Embryonic facial prominence (tissue), 1 donor: ENCODE measurements at regions not wholly inside any gene's neighbourhood (a gene's known extent, or its start where the extent isn't known, plus 50 kb on each side); places are given as distances from the start of the nearest gene placed in this dataset.

Source experiments
- DNase-seq: peaks from one replicate; pipeline ENCODE4 v3.0.0-alpha.2; 2016; ENCODE audit errors: extremely low spot score

GRCh38 chr17:77501751-77502625, 361.2 kb downstream of the SEC14L1 start:
- DNase-seq = no peak

- no peak for DNase-seq
These were observed 362.0 kb downstream of the SEC14L1 start for GRCh38 chr17:77502626-77503292.

- DNase-seq = no peak
These were observed 362.5 kb downstream of the SEC14L1 start for GRCh38 chr17:77503293-77503655.

- DNase-seq = no peak
These were observed 363.3 kb downstream of the SEC14L1 start for GRCh38 chr17:77503916-77504651.

GRCh38 chr17:77504652-77505155, 363.9 kb downstream of the SEC14L1 start:
- no peak for DNase-seq

- no peak for DNase-seq
These were observed 364.4 kb downstream of the SEC14L1 start for GRCh38 chr17:77505181-77505639.

GRCh38 chr17:77506371-77506991, 365.7 kb downstream of the SEC14L1 start:
- no peak for DNase-seq

GRCh38 chr17:77507111-77507885, 366.5 kb downstream of the SEC14L1 start:
- DNase-seq = no peak

GRCh38 chr17:77508047-77508715, 367.4 kb downstream of the SEC14L1 start:
- no peak for DNase-seq

GRCh38 chr17:77509089-77509488, 368.3 kb downstream of the SEC14L1 start:
- DNase-seq = no peak

- no peak for DNase-seq
These were observed 368.8 kb downstream of the SEC14L1 start for GRCh38 chr17:77509599-77509998.

GRCh38 chr17:77510133-77510796, 369.5 kb downstream of the SEC14L1 start:
- no peak for DNase-seq

GRCh38 chr17:77511514-77512061, 370.8 kb downstream of the SEC14L1 start:
- no peak for DNase-seq

- DNase-seq = no peak
These were observed 371.5 kb downstream of the SEC14L1 start for GRCh38 chr17:77512062-77512946.

- no peak for DNase-seq
These were observed 372.3 kb downstream of the SEC14L1 start for GRCh38 chr17:77513045-77513444.

- no peak for DNase-seq
These were observed 374.5 kb downstream of the SEC14L1 start for GRCh38 chr17:77515227-77515626.

- no peak for DNase-seq
These were observed 376.1 kb downstream of the SEC14L1 start for GRCh38 chr17:77516902-77517301.

GRCh38 chr17:77521076-77521475, 380.3 kb downstream of the SEC14L1 start:
- no peak for DNase-seq
